GM12878 (cell line): ENCODE measurements at regions not wholly inside any gene's neighbourhood (a gene's known extent, or its start where the extent isn't known, plus 50 kb on each side); places are given as distances from the start of the nearest gene placed in this dataset.

Experiments
- ATAC-seq: fragments of 200-7000 bp; cut with Tn5 transposase; 3 replicates; pipeline ENCODE4 v1.9.1; 2020; ENCODE audit warnings: mild to moderate bottlenecking, moderate library complexity
- BruUV-seq: library from RNA; stranded (reverse); fragments of 400-500 nt; replicated peaks from 2 replicates; lab custom pipeline; 2021; lab: Mats Ljungman, UMichigan
- CTCF ChIA-PET: fragments of 300-600 bp; sonication (Branson Sonifier 250); formaldehyde crosslinking; extraction: SDS; loops from one replicate; lab custom pipeline; 2021; ENCODE audit warnings: inconsistent platforms; lab: Yijun Ruan, JAX
- POLR2A ChIA-PET: fragments of 350-600 bp; formaldehyde crosslinking; extraction: SDS; loops from one replicate; lab custom pipeline; 2021; ENCODE audit warnings: inconsistent platforms; lab: Charles Lee
- RAD21 ChIA-PET: fragments of 300-600 bp; sonication (Branson Sonifier 250); formaldehyde crosslinking; loops from one replicate; lab custom pipeline; 2023; ENCODE audit warnings: antibody characterized with exemption; ENCODE audit not compliant: unreplicated experiment; lab: Charles Lee
- SMC1A ChIA-PET: fragments of 300-600 bp; sonication (Branson Sonifier 250); formaldehyde crosslinking; loops from one replicate; lab custom pipeline; 2023; ENCODE audit not compliant: unreplicated experiment, uncharacterized antibody; lab: Charles Lee
- DNase-seq: peaks from one replicate; pipeline ENCODE4 v3.0.0-alpha.2; 2011; ENCODE audit warnings: low read depth, low spot score
- FAIRE-seq: peaks from 3 replicates; lab custom pipeline; 2011; peaks lifted over from hg19 to GRCh38; lab: Jason Lieb, UNC
- H2AFZ ChIP-seq: 2 replicates; pipeline ENCODE4 v1.6.0; 2011; ENCODE audit warnings: low read depth, low read length, control low read depth; ENCODE audit not compliant: control insufficient read depth
- H3K27ac ChIP-seq: 2 replicates; pipeline ENCODE4 v1.5.1; 2011; ENCODE audit warnings: control low read depth; ENCODE audit not compliant: control insufficient read depth, insufficient read depth
- H3K27me3 ChIP-seq, 2 experiments: replicated peaks in 1 of 2; 2 replicates each; pipeline versions ENCODE4 v1.6.0 to v1.6.1; 2011; ENCODE audit warnings: low read length in 1 of 2; ENCODE audit not compliant: control insufficient read depth in 2 of 2, insufficient read depth in 2 of 2
- H3K36me3 ChIP-seq, 2 experiments: 2 replicates each; pipeline ENCODE4 v1.5.1; 2011; ENCODE audit warnings: low read length in 1 of 2; ENCODE audit not compliant: control insufficient read depth in 2 of 2, insufficient read depth in 2 of 2
- H3K4me1 ChIP-seq: 2 replicates; pipeline ENCODE4 v1.6.1; 2011; ENCODE audit warnings: mild to moderate bottlenecking, low read length, moderate library complexity, mixed read lengths; ENCODE audit not compliant: control insufficient read depth, insufficient read depth
- H3K4me2 ChIP-seq: 2 replicates; pipeline ENCODE4 v1.6.0; 2011; ENCODE audit warnings: control low read depth; ENCODE audit not compliant: control insufficient read depth, insufficient read depth
- H3K4me3 ChIP-seq: fragments of 200-600 bp; sonication (generic); 2 replicates; pipeline ENCODE4 v1.5.1; 2016
- H3K79me2 ChIP-seq: 2 replicates; pipeline ENCODE4 v1.6.0; 2011; ENCODE audit warnings: low read length; ENCODE audit not compliant: control insufficient read depth, insufficient read depth
- H3K9ac ChIP-seq: 2 replicates; pipeline ENCODE4 v1.8.0; 2011; ENCODE audit warnings: low read length, control low read depth, mixed read lengths; ENCODE audit not compliant: control insufficient read depth, insufficient read depth
- H3K9me3 ChIP-seq: replicated peaks from 3 replicates; pipeline ENCODE4 v1.5.1; 2011; ENCODE audit warnings: mild to moderate bottlenecking, low read length; ENCODE audit not compliant: control insufficient read depth, insufficient read depth
- H4K20me1 ChIP-seq: 2 replicates; pipeline ENCODE4 v1.6.0; 2011; ENCODE audit not compliant: control insufficient read depth, insufficient read depth
- ELK1 ChIP-seq: IDR thresholded peaks from 2 replicates; pipeline ENCODE4 v1.6.1; 2012; ENCODE audit warnings: low read depth, low read length, improper control_type of control experiment
- IKZF2 ChIP-seq, 2 experiments: fragments of 450-650 bp; IDR thresholded peaks; 2 replicates each; pipeline ENCODE4 v1.6.1; 2017; ENCODE audit warnings: mild to moderate bottlenecking in 2 of 2, moderate library complexity in 2 of 2
- IRF3 ChIP-seq: fragments of 450-650 bp; IDR thresholded peaks from 2 replicates; pipeline ENCODE4 v1.6.1; 2014; ENCODE audit warnings: mild to moderate bottlenecking
- MYB ChIP-seq: fragments of 150-350 bp; IDR thresholded peaks from 2 replicates; pipeline ENCODE4 v1.6.1; 2014; ENCODE audit warnings: mild to moderate bottlenecking, low read depth, low read length, borderline replicate concordance
- NFYB ChIP-seq: IDR thresholded peaks from 2 replicates; pipeline ENCODE4 v1.6.1; 2011; ENCODE audit warnings: low read depth, mild to moderate bottlenecking, low read length, improper control_type of control experiment, moderate library complexity; ENCODE audit not compliant: insufficient read depth
- RELA ChIP-seq: fragments of 450-650 bp; IDR thresholded peaks from 2 replicates; pipeline ENCODE4 v1.8.0; 2014; ENCODE audit warnings: borderline replicate concordance; ENCODE audit not compliant: partially characterized antibody
- SREBF1 ChIP-seq: IDR thresholded peaks from 2 replicates; pipeline ENCODE4 v1.6.1; 2012; ENCODE audit warnings: mild to moderate bottlenecking, low read length
- USF1 ChIP-seq: IDR thresholded peaks from 2 replicates; pipeline ENCODE4 v1.6.1; 2011; ENCODE audit warnings: borderline replicate concordance, low read depth, mild to moderate bottlenecking, moderate library complexity, mixed read lengths, low read length; ENCODE audit not compliant: insufficient read depth; ENCODE audit errors: extremely low read length
- ZBTB4 ChIP-seq: fragments of 450-650 bp; formaldehyde crosslinking; IDR thresholded peaks from 2 replicates; pipeline ENCODE4 v1.4.0; 2022; ENCODE audit warnings: mild to moderate bottlenecking, moderate library complexity
- ZZZ3 ChIP-seq: IDR thresholded peaks from 2 replicates; pipeline ENCODE4 v1.6.1; 2011; ENCODE audit warnings: low read depth; ENCODE audit not compliant: control insufficient read depth, insufficient read length
- WGBS: methylation state at CpG from one replicate; pipeline ENCODE4 v1.1.6; 2016; ENCODE audit warnings: low lambda C conversion rate; ENCODE audit not compliant: insufficient replicate concordance, insufficient coverage; ENCODE audit errors: missing lambda C conversion rate; 5-methylcytosine and 5-hydroxymethylcytosine counted together
- in situ Hi-C: fragments of 300-500 bp; cut with MboI; formaldehyde crosslinking; loops from 9 replicates; pipeline ENCODE4 v1.14.3; 2018; ENCODE audit warnings: mixed read lengths
- intact Hi-C: fragments of 100-400 bp; cut with micrococcal nuclease; formaldehyde crosslinking; loops from one replicate; pipeline ENCODE4 v1.14.2; 2022; ENCODE audit not compliant: unreplicated experiment

- TF ChIP-seq SREBF1 = no peak
- TF ChIP-seq ELK1 = no peak
- no peak for TF ChIP-seq ZBTB4 (CRISPR knock-in tag)
- TF ChIP-seq USF1 = no peak
- TF ChIP-seq RELA = no peak
- no peak for TF ChIP-seq MYB
- TF ChIP-seq IKZF2 (IDR thresholded peaks at IDR 0.05) = no peak
- TF ChIP-seq ZZZ3 = no peak
- no peak for TF ChIP-seq NFYB
- TF ChIP-seq IRF3 = no peak
- Histone ChIP-seq H3K4me3 (no peak overlapping the region), H3K4me2 (no peak overlapping the region), H4K20me1 (no peaks in the 10 kb centered on the region), H3K27me3 (no peaks in the 10 kb centered on the region), H3K27ac (no peak overlapping the region), H2AFZ (no peak overlapping the region), H3K9me3 (no peaks in the 10 kb centered on the region), H3K4me1 (no peaks in the 10 kb centered on the region), H3K36me3 (no peaks in the 10 kb centered on the region), H3K79me2 (no peaks in the 10 kb centered on the region), H3K9ac (no peak overlapping the region)
- ChIA-PET SMC1A (interaction anchor here (1.3 kb wide), 1 partner anchor 12 kb away, joined by 5 read pairs; no protein-coding TSS in a partner anchor), RAD21 (no interaction called here), CTCF (no interaction called here), POLR2A (no interaction called here)
- no peak for ATAC-seq
- in situ Hi-C loops (no loop called here), intact Hi-C loops (no loop called here)
- DNase-seq = no peak
- no TSS peak for BruUV-seq
- FAIRE-seq = no peak
- WGBS = 18% methylated on average over 1 of the region's 1 CpG
These were observed 585.9 kb upstream of the SYT4 start for GRCh38 chr18:43863180-43863579.
